Putamen (tissue), 1 donor: ENCODE measurements at regions not wholly inside any gene's neighbourhood (a gene's known extent, or its start where the extent isn't known, plus 50 kb on each side); places are given as distances from the start of the nearest gene placed in this dataset.

Experiments
- DNase-seq: peaks from one replicate; pipeline ENCODE4 v3.0.0-alpha.2; 2016; ENCODE audit warnings: low spot score

GRCh38 chr6:91181416-91181815 lies 594.5 kb upstream of the MAP3K7 start:
- DNase-seq, result no peak

GRCh38 chr6:91173651-91174050 lies 586.8 kb upstream of the MAP3K7 start:
- DNase-seq, result no peak

GRCh38 chr6:91173186-91173585 lies 586.3 kb upstream of the MAP3K7 start:
- no peak for DNase-seq

GRCh38 chr6:91171754-91172462 lies 585.0 kb upstream of the MAP3K7 start:
- no peak for DNase-seq

GRCh38 chr6:91167846-91168245 lies 581.0 kb upstream of the MAP3K7 start:
- DNase-seq, result no peak

GRCh38 chr6:91166271-91167046 lies 579.6 kb upstream of the MAP3K7 start:
- peak; percentile 22 for DNase-seq

GRCh38 chr6:91164105-91164504 lies 577.2 kb upstream of the MAP3K7 start:
- DNase-seq, result no peak

- no peak for DNase-seq
Observed at GRCh38 chr6:91161246-91161645, 574.4 kb upstream of the MAP3K7 start.

GRCh38 chr6:91155129-91155785 lies 568.4 kb upstream of the MAP3K7 start:
- no peak for DNase-seq

- DNase-seq, result no peak
Observed at GRCh38 chr6:91152824-91153223, 566.0 kb upstream of the MAP3K7 start.

- no peak for DNase-seq
Observed at GRCh38 chr6:91149956-91150705, 563.3 kb upstream of the MAP3K7 start.

- DNase-seq, result no peak
Observed at GRCh38 chr6:91149246-91149955, 562.5 kb upstream of the MAP3K7 start.

GRCh38 chr6:91144126-91144525 lies 557.3 kb upstream of the MAP3K7 start:
- DNase-seq, result no peak

- no peak for DNase-seq
Observed at GRCh38 chr6:91142154-91142553, 555.3 kb upstream of the MAP3K7 start.

- DNase-seq, result no peak
Observed at GRCh38 chr6:91141346-91141745, 554.5 kb upstream of the MAP3K7 start.

GRCh38 chr6:91140449-91140848 lies 553.6 kb upstream of the MAP3K7 start:
- no peak for DNase-seq

- no peak for DNase-seq
Observed at GRCh38 chr6:91137286-91137685, 550.4 kb upstream of the MAP3K7 start.

- no peak for DNase-seq
Observed at GRCh38 chr6:91135406-91136103, 548.7 kb upstream of the MAP3K7 start.

- no peak for DNase-seq
Observed at GRCh38 chr6:91132461-91132860, 545.6 kb upstream of the MAP3K7 start.

- no peak for DNase-seq
Observed at GRCh38 chr6:91130126-91130525, 543.3 kb upstream of the MAP3K7 start.

GRCh38 chr6:91127752-91128151 lies 540.9 kb upstream of the MAP3K7 start:
- no peak for DNase-seq
